NCI-H1417 (cell line): ENCODE measurements at regions not wholly inside any gene's neighbourhood (a gene's known extent, or its start where the extent isn't known, plus 50 kb on each side); places are given as distances from the start of the nearest gene placed in this dataset.

ENCODE experiments used
- DNase-seq, 3 experiments: peaks; one replicate each; lab custom pipeline; 2025; lab: John Stamatoyannopoulos, UW

DNA sequence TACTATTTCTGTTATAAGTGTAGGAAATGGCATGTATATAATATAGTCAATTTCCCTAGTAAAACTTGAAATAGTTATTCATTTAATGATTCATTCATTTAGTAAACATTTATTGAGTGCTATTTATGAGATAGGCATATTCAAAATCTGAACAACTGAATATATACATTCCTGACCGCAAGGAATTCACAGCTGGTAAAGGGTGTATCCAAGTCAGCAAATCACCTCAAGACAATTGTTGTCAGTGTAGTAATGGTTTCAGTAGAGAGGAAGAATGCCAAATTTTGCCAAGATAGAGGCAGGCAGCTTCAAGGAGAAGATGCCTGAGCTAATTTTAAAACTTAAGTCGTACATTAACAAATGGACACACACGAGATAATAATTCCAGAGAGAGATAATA is 89.8 kb upstream of the CHST9 start:
- no peak for DNase-seq

DNA sequence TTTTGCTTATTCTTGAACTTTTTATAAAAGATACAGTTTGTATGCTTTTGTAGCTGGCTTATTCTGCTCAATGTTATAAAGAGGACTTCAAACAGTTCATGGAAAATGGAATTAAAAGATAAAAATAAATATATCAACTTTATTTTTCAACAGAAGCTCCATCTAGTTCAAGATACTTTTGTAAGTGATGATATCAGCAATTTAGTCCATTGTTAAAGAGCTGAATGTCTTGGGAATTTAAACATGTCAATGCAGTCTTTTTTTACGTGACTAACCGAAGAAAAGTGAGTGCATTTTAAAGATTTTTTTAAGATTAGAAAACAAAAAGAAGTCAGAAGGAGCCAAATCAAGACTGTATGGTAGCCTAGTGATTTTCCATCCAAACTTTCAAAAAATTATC is 85.4 kb upstream of the CHST9 start:
- no peak for DNase-seq

DNA sequence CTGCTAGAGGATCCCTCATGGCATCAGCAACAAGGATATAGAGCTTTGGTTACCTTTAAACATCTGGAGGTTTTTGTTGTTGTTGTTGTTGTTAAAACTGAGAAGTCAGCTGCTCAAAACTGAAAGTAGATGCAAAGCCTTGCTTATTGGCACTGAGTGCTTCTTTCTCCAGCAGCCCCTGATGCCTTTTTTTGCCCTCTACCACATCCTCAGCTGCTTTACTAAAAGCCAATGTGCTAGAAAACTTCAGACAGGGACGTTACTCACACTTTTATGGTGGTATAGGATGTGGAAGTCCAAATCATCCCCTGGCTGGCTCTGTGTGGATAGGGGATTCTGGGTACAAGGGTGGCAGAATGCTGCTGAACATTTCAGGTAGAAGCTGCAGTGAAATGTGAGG is 78.3 kb upstream of the CHST9 start:
- no peak for DNase-seq

DNA sequence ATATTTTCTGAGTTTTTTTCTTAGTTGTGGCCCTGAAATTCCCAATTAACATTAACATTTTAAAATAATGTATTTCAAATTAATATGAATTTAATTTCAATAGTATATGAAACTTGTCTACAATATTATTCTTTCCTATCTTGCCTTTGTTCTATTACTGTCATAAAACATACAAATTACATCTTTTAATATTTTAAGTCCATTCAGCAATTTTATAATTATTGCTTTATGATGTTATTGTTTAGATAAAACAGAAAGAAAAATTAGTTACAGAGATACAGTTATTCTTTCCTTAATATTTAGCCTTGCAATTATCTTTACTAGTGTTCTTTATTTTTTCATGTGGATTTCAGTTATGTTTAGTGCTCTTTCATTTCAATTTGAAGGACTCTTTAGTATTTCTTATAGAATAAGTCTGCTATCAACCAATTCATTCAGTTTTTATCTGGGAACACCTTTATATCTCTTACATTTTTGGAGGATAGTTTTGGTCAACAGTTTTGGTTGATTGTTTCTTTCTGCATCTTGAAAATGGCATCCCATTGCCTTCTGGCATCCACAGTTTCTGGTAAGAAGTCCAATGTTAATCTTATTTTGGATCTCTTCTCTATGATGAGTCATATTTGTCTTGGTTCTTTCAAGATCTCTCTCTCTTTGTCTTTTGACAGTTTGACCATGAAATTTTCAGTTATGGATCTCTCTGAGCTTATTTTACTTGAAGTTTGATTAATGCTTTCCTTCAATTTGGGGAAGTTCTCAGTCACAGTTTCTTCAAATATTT is 76.9 kb upstream of the CHST9 start:
- DNase-seq, result no peak

- DNase-seq, result no peak
Observed at GRCh38 chr18:27253571-27253970, 68.5 kb upstream of the CHST9 start.

- no peak for DNase-seq
Observed at GRCh38 chr18:27250471-27250870, 65.4 kb upstream of the CHST9 start.

DNA sequence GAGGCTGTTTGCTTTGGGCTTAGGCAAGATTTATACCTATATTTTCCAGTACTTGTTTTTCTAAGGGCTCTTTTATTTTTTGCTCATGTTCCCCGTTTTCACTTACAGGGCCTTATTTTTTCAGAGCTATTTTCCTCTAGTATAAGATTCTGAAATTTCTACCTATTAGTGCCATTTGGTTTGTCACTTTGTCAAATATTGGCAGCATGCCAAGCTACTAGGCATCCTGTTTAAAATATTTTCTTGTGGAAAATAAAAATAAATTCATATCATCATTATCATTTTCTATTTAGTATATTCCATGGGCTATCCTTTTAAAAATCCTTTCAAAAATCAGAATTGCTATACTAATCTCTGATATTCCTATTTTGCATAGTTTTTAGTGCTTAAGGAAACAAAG is 64.8 kb upstream of the CHST9 start:
- peak in 1 of 3 experiments; percentile 49 for DNase-seq

DNA sequence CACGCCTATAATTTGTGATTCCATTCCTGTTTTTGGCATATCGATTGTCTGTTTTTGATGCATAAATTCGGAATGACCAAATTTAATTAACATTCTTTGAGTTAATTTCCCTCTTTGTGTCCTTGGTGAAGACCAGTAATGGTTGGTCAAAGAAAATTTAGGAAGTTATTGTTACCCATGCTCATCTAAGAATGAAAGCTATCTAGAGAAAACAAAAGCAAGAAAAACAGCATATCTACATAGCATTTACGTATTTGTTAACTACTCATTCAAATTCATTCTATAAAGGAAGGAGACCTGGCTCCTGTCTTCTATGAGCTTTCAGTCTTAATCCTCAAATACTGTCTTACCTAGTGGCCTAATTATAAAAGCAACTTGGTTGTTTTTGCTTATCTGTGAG is 59.2 kb upstream of the CHST9 start:
- no peak for DNase-seq

DNA sequence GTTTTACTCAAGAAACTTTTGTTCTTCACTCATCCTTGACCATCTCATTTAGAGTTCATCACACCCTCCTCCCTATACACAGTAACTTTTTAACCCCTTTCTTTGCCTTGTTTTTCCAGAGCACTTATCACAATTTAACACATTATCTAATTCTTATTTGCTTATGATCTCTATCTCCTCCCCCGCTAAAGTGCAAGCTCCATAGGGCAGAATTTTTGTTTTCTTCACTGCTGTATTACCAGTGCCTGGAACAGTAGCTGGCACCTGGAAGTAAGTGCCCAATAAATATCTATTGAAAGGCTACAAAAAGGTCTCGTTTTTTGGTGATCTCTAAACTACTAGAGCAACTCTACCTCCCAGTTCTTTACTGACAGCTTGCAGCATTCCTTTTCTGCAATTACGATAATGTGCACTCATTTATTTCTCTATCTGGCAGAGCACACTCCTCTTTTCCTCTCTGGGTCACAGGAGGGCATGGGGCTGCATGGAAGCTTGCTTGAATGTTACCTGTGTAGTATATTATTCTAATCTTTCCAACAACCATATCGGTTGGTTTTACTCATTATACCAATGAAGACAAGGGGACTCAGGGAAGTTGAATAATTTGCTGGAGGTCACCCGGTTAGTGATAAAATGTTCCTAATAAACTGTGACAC is 57.4 kb upstream of the CHST9 start:
- DNase-seq, result no peak

DNA sequence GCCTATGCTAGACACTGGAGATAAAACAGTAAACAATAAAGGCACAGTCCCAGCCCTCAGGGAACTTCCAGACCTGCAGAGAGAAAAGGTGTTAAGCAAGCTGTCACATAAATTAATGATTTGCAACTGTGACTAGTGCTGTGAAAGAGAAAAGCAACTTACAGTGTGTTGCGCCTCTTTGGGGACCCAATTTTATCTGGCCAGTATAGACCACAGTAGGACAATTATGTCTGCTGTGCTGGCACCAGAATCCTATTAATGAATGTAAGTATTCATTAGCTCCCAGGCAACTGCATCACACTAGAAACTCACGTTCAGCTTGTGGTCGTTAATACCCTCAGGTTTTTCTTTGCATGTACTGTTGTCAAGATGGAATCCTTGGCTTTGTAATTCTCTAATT is 55.3 kb upstream of the CHST9 start:
- DNase-seq, result peak in 2 of 3 experiments; percentile 55 to 81

GRCh38 chr18:27239669-27240068 is 54.6 kb upstream of the CHST9 start:
- DNase-seq, result no peak

- DNase-seq, result peak in 2 of 3 experiments; percentile 3 to 65
Observed at GRCh38 chr18:27235218-27235870, 50.2 kb upstream of the CHST9 start.
